Peyer's patch (tissue), 4 donors: ENCODE measurements at regions not wholly inside any gene's neighbourhood (a gene's known extent, or its start where the extent isn't known, plus 50 kb on each side); places are given as distances from the start of the nearest gene placed in this dataset.

Experiments used
- DNase-seq, 3 donors: peaks; one replicate each; pipeline ENCODE4 v3.0.0-alpha.2; 2017 to 2019
- H3K27ac ChIP-seq, 4 donors: fragments of 200-600 bp; sonication (generic); one replicate each; pipeline ENCODE4 v1.5.1; 2016 to 2019
- H3K27me3 ChIP-seq, 2 donors: fragments of 200-600 bp; sonication (generic); one replicate each; pipeline ENCODE4 v1.5.1; 2019
- H3K36me3 ChIP-seq, 3 donors: fragments of 200-600 bp; sonication (generic); one replicate each; pipeline ENCODE4 v1.5.1; 2016 to 2019
- H3K4me1 ChIP-seq, 4 donors: fragments of 200-600 bp; sonication (generic); one replicate each; pipeline ENCODE4 v1.5.1; 2016 to 2019
- H3K4me3 ChIP-seq, 4 donors: fragments of 200-600 bp; sonication (generic); 1 replicate in 3 of 4; 2 replicates in 1 of 4; pipeline ENCODE4 v1.5.1; 2016 to 2019; ENCODE audit warnings: mild to moderate bottlenecking in 1 of 4
- H3K9me3 ChIP-seq, 4 donors: fragments of 200-600 bp; sonication (generic); one replicate each; pipeline ENCODE4 v1.5.1; 2016 to 2019; ENCODE audit warnings: mild to moderate bottlenecking in 1 of 4
- CTCF ChIP-seq, 6 experiments: fragments of 450-650 bp in 4 of 6; fragments of 200-600 bp in 2 of 6; sonication (generic) in 1 of 6; IDR thresholded peaks; one replicate each; pipeline ENCODE4 v1.5.1; 2017 to 2019; ENCODE audit warnings: antibody characterized with exemption in 6 of 6, mild to moderate bottlenecking in 3 of 6, moderate library complexity in 1 of 6
- POLR2A ChIP-seq, 2 donors: fragments of 450-650 bp; IDR thresholded peaks; one replicate each; pipeline ENCODE4 v1.5.1; 2017; ENCODE audit warnings: antibody characterized with exemption in 2 of 2, mild to moderate bottlenecking in 2 of 2, moderate library complexity in 2 of 2

- DNase-seq: no peak
- TF ChIP-seq POLR2A (IDR thresholded peaks at IDR 0.05): no peak
- Histone ChIP-seq H3K4me3 (no peak overlapping the region), H3K27ac (no peak overlapping the region), H3K9me3 (no peaks in the 10 kb centered on the region), H3K4me1 (no peaks in the 10 kb centered on the region), H3K36me3 (no peaks in the 10 kb centered on the region), H3K27me3 (no peaks in the 10 kb centered on the region)
These were observed 92.4 kb upstream of the PRKG1 start for GRCh38 chr10:50981904-50982303.

- Histone ChIP-seq H3K27ac (no peak overlapping the region), H3K4me1 (no peaks in the 10 kb centered on the region), H3K36me3 (no peaks in the 10 kb centered on the region), H3K9me3 (no peaks in the 10 kb centered on the region), H3K27me3 (no peaks in the 10 kb centered on the region), H3K4me3 (no peak overlapping the region)
- DNase-seq: no peak
- TF ChIP-seq CTCF (IDR thresholded peaks at IDR 0.05) (no peak), POLR2A (IDR thresholded peaks at IDR 0.05) (no peak)
These were observed 91.3 kb upstream of the PRKG1 start for GRCh38 chr10:50982989-50983388.

- Histone ChIP-seq H3K27me3 (no peaks in the 10 kb centered on the region), H3K4me3 (no peak overlapping the region), H3K36me3 (no peaks in the 10 kb centered on the region), H3K27ac (peak overlapping the region in 2 of 4 donors; percentile 13 to 60), H3K9me3 (no peaks in the 10 kb centered on the region), H3K4me1 (peaks cover 0 to 18% (median 0%) of the 10 kb centered on the region in 4 donors)
- DNase-seq: peak in 1 of 3 donors; percentile 66
- TF ChIP-seq POLR2A (IDR thresholded peaks at IDR 0.05) (no peak), CTCF (IDR thresholded peaks at IDR 0.05) (no peak)
These were observed 86.4 kb upstream of the PRKG1 start for GRCh38 chr10:50987934-50988333.

GRCh38 chr10:50988792-50989191 is 85.5 kb upstream of the PRKG1 start:
- Histone ChIP-seq H3K4me1 (peaks cover 0 to 25% (median 0%) of the 10 kb centered on the region in 4 donors), H3K27me3 (no peaks in the 10 kb centered on the region), H3K27ac (peak overlapping the region in 1 of 4 donors; percentile 13), H3K36me3 (no peaks in the 10 kb centered on the region), H3K4me3 (no peak overlapping the region), H3K9me3 (no peaks in the 10 kb centered on the region)
- no peak for DNase-seq
- TF ChIP-seq CTCF (IDR thresholded peaks at IDR 0.05): peak in 3 of 6 experiments; percentile 38 to 54 (median 40)
- no peak for TF ChIP-seq POLR2A (IDR thresholded peaks at IDR 0.05)

GRCh38 chr10:50990568-50991455 is 83.5 kb upstream of the PRKG1 start:
- Histone ChIP-seq H3K4me3 (peak overlapping the region; percentile 32 to 92 (median 66)), H3K27me3 (no peaks in the 10 kb centered on the region), H3K4me1 (peaks cover 0 to 25% (median 0%) of the 10 kb centered on the region in 4 donors), H3K36me3 (no peaks in the 10 kb centered on the region), H3K9me3 (no peaks in the 10 kb centered on the region), H3K27ac (peak overlapping the region; percentile 42 to 91 (median 80))
- peak in 2 of 3 donors; percentile 63 to 80 for DNase-seq
- TF ChIP-seq POLR2A (IDR thresholded peaks at IDR 0.05): no peak
- no peak for TF ChIP-seq CTCF (IDR thresholded peaks at IDR 0.05)
